ENCODE measurements at regions not wholly inside any gene's neighbourhood (a gene's known extent, or its start where the extent isn't known, plus 50 kb on each side); places are given as distances from the start of the nearest gene placed in this dataset.
A peak's percentile ranks its signal among the peaks of the same experiment; 100 is the strongest.

DNA sequence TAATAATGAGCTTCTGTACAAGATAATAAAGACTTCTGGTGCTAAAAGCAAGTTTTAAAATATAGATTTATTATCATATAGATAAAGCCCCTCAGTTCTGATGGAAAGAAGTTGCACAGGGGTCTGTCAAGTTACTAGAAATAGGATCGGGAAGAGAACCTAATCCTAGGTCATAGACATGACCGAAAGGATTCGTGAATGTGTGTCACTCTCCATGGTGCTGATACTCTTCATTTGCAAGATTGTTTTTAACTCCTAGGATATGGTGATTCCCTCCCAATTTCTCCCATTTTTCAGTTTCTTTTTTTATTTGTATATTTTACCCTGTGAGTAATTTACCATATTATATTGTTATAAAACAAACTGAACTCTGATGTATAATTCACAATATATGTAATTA, 58.9 kb upstream of the CTNNA2 start:
- no peak for DNase-seq

DNA sequence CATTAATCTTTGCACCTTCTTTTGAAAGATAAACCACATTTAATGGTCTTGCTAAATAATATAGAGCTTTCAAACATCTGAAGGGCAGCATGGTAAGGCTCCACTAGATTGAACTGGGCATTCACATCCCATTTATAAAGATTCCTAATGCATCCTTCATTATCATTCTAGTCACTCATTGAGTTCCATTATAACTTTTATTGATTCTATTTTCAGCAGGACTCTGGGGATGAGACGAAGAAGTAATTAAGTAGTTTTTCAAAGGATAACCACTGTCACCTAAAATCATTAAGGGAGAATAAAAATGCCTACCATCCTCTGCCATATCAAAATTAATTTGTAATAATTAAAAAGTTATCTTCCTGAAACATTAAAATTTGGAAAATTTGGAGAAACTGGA, 60.2 kb upstream of the CTNNA2 start:
- no peak for DNase-seq

DNA sequence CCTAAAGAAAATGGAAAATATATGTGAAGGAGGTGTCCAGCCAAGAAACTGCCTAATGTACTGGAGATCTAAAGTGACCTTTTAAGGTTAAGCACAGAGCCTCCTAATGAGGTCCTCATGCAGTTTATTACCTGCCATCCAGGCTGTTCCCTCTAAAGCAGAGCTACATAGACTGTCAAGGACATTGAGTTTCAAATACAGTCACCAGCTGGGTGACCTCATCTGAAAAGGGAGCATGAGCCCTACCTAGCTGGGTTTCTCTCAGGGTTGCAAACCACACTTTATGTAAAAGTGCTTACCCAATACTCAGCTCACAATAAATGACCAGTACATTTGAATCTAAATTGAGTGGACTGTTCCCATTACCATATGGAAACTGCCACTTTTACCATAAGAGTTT, 65.4 kb upstream of the CTNNA2 start:
- no peak for DNase-seq

DNA sequence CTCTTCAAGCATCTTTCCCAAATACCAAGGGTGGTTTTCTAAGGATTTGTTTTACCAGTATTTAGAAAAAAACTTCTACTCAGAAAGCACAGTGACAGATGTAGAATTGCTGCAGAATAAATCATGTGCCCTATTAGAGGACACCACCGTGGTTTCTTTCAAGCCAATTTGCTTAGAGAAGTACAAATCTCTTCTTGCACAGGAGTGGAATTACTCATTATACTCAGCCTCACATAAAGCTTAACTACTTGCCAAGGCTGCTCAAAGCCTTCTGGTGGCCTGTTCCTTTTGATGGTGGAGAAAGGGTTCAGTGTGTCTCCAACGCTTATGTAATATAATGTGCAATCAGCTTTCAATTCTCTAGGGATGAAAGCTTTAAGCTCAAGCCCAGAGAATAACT, 66.5 kb upstream of the CTNNA2 start:
- DNase-seq: no peak

DNA sequence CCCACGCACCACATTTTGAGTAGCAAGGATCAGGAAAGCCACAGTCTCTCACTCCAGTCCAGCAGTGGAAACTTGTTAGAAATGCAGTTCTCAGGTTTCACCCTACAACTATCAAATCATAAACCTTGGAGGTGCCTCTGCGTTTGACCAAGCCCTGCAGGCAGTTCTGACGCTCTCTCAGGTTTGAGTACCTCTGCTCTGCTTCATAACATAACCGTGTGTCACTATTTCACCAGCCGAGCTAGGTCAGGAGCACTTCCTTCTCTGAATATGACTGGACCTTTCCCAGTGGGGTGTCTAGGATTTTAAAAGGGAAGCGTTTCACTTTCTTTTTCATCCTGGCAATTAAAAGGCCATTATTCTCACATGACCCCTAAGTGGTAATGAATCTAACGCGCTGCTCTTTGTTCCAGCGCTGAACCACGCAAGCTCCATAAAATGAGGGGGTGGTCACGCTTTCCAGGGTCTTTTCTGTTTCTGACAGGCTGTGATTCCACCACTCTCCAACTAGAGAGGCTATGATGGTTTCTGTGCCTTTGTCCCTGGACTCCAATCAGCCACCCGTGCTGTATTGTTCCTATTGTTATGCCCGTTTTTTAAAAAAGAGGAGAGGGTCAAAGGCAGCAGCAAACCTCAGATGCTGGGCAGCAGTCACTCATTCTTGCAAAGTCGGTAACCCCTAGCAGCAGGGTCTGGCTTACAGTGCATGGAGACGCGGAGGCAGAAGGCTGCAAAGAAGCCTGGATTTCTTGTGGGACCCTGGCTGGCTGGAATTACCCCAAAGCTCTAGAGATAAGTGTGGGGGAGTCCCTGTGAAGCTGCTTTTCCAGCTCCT, 75.2 kb upstream of the CTNNA2 start:
- DNase-seq: no peak

DNA sequence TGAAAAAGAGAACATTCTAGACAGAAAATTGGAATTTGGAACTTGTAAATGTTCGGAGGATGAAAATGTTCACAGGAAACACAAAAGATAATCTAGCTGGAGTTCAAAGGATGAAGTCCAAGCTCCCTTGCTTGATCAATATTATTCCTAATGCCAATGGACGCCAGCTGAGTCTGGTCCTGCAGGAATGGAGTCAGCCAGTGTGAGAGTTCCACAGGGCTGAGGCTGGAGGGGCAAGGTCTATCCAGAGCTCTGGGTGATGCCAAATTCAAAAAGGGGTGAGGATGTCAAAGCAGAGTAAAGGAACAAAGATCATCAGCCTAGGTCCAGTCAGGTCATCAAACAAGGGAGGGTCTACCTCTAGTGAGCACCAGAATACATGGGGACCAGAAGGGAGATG, 78.5 kb upstream of the CTNNA2 start:
- no peak for DNase-seq

DNA sequence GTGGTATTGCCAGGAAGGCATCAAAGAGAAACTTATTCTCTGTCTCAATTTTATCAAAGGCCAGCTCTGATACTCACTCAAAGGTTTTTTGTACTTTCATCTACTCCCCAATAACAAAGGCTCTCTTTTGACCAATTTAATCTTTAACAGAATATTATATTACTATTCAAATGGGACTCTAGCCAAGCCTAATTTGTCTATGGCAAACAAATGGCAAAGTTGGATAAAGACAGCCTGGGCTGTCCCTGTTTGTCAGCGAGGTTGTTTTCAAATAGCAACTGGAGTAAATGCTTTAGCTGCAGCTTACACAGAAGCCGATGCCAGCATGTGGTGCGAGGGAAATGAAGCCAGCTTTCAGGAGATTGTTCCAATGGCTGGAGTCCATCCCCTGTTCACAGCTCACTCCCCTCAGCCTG, 80.1 kb upstream of the CTNNA2 start:
- DNase-seq: no peak

DNA sequence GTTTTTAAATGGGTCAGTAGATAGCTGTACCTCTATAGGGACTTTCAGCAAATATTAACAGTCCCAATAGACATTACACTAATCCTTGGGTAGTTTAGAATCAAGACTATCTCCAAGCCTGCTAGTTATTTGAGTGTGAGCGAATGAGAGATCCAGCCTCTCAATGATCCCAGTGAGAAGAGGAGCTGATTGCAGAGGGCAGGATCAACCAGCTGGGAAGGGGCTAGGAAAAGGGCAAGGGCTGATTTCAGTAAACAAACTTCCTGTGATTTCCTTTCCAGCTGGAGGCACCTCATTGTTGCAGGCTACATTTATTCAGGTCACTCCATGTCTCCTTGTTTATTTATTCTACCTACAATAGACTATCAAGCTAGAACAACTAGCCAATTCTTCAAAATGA, 84.1 kb upstream of the CTNNA2 start:
- no peak for DNase-seq

DNA sequence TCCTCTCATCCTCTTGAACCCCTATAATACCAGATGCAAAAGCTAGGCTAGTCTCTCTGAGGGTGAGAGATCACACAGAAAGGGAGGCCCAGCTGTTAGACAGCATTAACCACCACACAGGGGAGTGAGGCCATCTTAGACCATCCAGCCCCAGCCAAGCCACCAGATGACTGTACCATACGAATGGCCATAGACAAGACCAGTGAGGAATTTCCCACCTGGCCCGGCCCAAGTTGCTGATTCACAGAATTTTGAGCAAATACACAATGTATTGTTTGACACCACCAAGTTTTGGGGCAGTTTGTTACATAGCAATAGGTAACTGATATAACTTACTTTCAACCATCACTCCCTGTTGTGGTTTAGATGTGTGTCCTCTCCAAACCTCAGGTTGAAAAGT, 98.2 kb upstream of the CTNNA2 start:
- no peak for DNase-seq

DNA sequence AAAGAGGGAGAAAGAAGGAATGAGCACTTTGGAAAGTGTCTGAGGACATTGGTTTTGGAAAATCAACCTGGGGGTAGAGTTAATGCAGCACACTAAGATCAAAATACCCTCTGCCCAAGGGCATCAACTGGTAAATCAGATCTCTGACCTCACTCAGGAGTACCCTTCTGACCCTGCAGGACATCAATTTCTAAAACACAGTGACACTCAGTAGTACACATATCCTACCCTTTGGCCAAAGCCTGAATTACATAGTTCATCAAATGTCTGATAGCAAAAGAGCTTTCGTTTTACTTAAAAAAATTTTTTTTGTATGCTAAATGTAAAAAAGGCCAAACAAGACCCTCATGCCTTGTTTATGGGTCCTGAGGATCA, 118.4 kb upstream of the CTNNA2 start:
- no peak for DNase-seq

DNA sequence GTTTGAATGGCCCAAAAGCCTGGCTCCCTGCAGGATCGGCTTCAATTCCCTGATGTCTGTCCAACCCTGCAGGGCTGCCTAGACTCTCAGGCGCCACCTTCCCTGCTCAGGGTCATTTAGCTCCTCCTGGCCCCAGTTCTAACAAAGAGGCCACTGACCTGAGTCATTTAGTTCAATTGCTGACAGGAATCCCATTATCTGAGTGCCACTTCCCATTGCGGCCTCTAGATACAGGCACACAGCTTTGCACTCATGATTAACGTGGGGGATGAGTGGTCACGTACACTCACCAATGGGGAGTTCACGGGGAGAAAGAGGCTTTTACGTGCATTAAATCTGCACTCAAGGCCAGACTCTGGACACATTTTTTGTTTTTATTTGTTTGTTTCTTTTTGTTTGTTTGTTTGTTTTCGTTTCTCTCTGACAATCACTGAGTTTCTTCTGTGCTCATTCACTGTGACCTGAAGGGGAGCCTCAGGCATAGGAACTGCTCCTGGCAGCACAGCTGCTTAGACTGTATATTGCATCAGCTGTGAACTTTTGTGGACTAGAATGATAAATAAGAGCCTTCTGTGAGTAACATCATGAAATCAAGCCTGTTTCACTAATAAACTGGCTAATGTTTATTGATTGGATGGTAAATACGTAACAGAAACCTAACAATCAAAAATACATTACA, 118.9 kb upstream of the CTNNA2 start:
- no peak for DNase-seq

DNA sequence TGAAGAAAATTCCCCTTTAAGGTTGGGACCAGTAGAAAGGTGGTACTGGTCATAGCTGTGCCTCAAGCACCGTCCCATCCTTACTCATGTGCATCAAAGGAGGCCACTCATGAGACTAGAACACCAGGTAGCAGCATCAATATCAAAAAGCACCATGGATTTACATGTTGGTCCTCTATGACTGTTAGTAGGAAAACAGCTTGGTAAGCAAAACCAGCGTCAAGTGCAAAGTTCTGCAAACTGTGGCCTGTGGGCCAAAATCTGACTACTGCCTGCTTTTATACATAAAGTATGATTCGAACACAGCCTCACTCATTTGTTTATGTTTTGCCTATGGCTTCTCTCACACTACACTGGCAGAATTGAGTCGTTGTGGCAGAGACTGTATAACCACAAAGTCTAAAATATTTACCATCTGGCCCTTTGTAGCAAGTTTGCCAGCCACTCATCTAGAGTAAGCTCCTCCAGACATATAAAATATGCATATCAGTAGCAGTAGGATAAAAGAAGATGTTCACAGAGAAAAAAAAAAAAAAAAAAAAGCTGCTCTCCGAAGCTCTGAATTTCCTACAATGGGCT, 119.7 kb upstream of the CTNNA2 start:
- DNase-seq: no peak

DNA sequence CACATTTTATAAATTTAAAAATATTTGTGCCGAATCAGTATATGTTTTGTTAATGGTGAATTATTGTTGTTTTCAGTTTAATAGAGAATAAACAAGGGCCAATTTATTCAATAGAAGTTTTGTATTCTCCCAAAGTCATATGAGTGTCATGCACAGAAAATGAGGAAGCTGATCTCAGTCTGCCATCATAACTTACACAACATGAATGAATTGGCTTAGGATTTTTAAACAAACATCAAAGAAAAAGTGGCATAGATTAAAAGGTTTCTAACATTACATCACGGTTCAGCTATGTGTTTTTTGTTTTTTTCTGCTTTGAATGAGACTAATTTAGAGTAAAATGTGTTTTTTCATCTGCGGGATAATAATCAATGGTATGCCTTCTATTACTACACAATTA, 123.4 kb upstream of the CTNNA2 start:
- DNase-seq: no peak

DNA sequence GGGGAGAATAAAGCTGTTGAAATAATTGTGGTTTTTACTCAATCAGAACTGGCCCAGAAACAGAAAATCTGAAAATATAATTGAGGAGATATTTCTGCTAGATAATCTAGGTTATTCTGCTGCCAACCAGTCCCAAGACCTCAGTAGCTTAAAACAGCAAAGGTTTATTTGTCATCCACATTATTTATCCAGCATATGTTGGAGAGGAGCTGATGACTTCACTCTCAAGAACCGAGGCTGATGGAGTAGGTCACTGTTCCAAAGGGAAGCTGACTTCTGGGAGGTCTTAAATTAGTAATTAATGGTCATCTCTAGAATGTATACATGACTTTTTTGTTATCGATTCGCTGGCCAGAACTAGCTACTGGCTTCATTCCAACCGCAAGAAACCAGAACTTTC, 124.8 kb upstream of the CTNNA2 start:
- DNase-seq: no peak

DNA sequence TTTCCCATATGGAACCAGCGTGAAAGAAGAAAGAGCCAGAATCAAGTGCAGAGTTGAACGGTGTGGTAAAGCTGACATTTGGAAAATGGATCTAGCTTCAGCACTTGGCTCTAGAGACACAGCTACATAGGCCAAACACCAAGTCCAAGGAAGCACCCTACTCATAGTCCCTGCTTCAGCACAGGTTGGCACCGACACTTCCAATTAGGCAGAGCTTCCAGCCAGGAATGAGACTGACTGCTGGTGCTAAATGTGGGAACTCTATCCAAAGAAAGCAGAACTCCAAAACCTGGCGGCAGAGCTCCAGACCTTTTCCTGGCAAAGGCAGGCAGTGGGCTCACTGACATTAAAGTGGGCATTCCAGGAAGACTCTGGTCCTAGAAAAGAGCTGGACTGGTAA, 125.4 kb upstream of the CTNNA2 start:
- no peak for DNase-seq

DNA sequence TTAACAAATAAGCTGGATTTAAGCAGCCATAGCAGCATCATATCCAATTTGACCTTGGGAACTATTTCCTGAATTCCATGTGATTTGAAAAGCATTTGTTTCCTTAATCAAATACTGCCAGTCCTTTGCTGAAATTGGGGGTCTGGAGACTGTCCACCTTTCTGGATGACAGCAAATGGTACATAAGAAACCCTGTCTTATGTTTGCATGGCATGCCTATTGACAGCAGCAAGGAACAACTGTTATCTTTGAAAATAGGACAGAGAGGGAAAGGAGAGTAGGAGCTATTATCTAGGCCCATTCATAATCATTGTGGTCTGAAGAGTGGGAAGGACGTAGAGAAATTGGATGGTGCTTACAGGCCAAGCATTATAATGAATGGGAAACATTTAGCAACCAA, 129.2 kb upstream of the CTNNA2 start:
- no peak for DNase-seq

DNA sequence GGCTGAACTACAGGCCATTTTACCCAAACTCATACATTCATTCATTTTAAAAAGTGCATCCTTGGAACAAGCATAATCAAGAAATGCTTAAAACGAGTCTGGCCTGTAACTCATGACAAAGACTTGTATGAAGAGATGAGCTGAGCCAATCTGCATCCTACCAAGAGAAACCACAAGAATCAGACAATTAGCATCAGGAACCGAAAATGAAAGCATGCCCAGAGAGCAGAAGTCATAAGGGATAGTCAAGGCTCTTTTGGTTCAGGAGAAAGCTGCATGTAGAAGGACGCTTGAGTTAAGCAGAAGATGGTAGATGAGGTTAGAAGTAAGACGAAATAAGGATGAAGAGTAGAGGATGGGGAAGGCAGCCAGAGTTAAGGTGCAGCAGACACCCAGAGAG, 137.0 kb upstream of the CTNNA2 start:
- peak; percentile 66 for DNase-seq

DNA sequence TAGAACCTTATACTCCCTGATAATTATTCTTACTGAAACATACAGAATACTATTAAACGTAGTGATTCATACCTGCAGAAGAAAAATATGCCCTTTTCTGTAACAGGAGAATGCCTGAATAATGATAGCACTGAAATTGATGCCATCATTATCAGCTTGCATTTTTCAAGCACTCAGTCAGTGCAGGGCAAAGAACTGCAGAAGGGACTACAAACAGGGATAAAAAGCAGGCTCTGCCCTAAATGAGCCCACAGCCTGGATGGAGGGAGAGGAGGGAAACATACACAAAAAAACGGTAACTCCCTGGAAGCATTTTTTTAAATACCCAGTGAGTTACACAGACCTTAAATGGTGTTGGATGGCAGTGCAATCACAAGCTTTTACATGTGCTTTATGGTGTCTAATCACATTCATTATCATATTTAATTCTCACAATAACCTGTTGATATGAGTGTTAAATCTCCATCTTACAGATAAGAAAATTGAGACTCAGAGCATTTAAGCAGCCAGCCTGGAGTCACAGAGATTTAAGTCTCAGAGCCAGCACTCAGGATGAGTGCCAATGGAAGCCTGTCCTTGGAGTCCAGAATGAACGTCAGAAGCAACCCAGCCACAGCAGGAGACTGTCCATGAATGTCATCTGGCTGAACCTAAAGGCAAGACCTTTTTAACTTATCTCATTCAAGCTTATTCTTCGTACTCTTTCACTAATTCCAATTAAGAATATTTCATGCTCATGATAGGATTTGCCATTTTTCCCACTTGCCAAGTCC, 139.3 kb upstream of the CTNNA2 start:
- no peak for DNase-seq

DNA sequence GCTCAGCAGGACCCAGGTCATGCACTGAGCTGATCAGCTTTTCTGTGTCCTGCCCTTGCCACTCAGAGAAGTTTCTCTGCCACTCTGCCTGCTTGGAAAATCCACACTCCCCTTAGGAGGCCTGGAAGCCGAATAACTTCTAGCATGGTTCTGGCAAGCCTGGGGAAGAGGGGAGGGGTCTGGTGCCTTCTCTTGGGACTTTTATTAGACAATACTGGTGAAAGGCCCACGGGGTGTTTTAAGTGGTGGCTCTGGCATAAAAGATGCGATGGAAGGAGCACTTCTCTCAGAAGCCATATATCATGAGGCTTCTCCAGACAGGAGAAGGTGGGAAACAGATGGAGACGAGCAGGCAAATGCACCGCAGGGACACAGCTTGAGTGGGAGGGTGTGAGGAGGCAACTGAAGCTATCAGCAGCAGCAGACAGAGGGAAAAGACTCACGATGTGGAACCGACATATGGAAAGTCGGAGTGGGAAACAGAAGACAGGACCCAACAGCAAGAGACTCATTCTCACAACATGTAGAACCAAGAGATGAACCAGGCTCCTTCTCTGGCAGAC, 141.8 kb upstream of the CTNNA2 start:
- DNase-seq: no peak

DNA sequence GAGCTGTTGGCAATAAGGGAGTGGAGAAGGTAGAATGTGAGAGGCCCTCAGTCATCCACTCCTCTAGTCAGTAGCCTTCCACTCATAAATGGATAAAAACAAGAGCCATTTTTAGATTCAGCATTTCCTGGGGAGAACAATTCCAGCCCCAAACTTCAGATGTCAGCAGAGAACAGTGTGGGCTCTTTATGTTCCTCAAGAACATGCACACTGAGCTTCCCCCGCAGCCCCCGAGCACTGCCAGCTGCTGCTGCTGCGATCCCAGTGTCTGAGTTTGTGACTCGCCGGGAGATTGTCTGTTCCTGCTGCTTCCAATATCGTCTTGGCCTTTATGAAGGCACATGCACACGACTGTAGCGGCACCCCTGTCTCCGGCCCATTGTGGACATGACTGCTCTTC, 143.7 kb upstream of the CTNNA2 start:
- DNase-seq: no peak

DNA sequence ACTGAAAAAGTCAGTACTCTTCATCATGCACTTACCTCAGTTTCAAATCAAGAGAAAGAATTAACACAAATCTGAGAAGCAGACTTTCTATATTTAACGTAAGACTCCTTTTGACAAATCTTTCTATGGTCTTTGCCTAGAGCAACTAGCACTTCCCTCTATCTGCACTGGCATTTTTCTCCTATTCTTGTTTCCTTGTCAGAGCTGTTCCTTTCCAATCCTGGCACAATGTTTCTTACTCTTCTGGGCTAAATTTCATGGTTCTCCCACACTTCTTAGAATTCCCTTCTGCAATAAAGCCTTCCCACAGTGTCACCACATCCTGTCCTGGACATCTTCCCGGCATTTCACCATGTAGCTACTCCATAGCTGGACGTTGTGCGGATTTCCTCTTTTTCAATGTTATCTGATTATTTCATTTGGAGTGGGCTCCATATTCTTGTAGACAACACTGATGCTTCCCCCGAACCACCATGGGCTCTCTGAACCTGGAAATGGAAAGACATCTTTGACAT, 144.7 kb upstream of the CTNNA2 start:
- no peak for DNase-seq

DNA sequence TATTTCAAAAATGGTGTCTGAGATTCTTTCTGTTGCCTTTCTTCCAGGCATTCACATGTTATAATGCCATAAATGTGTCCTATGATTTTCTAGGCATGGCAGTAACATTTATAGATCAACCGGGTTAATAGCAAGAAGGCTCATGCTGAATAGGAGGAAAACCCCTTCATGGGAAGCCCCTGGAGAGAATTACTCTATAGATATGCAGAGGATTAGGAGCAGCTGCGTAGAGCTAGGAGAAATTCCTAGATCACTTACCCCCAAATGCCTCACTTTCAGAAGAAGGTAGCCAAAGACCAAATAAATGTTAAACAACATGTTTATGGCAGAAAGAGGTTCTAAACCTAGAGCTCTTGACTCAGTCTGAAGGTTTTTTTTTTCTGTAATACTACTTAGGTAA, 153.4 kb upstream of the CTNNA2 start:
- DNase-seq: no peak

DNA sequence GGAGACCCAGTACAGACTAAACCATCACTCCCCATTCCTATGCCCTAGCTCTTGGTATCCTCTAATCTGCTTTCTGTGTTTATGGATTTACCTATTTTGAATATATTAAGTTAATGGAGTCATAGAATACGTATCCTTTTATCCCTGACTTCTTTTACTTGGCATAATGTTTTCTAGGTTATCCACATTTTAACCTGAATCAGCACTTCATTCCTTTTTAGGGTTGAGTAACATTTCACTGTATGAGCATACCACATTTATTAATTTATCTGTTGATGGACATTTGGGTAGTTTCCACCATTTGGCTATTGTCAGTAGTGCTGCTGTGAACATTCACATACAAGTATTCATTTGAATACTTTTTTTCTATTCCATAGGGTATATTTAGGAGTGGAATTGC, 157.3 kb upstream of the CTNNA2 start:
- no peak for DNase-seq
